PFSK-1 (cell line): ENCODE measurements at regions not wholly inside any gene's neighbourhood (a gene's known extent, or its start where the extent isn't known, plus 50 kb on each side); places are given as distances from the start of the nearest gene placed in this dataset.

Source experiments
- FOXP2 ChIP-seq: optimal IDR thresholded peaks from 2 replicates; pipeline ENCODE3; 2011; ENCODE audit warnings: borderline replicate concordance, control low read depth, inconsistent platforms; ENCODE audit not compliant: insufficient read depth; ENCODE audit errors: extremely low read length, extremely low read depth
- POLR2AphosphoS5 ChIP-seq: IDR thresholded peaks from 2 replicates; pipeline ENCODE4 v1.6.1; 2012; ENCODE audit warnings: low read depth, mild to moderate bottlenecking, control low read depth, low read length, moderate library complexity
- SIN3A ChIP-seq: IDR thresholded peaks from 2 replicates; pipeline ENCODE4 v1.6.1; 2012; ENCODE audit warnings: mild to moderate bottlenecking, low read length, moderate library complexity, borderline replicate concordance; ENCODE audit not compliant: insufficient read depth
- TAF1 ChIP-seq: IDR thresholded peaks from 2 replicates; pipeline ENCODE4 v1.6.1; 2012; ENCODE audit warnings: low read length, control low read depth, borderline replicate concordance; ENCODE audit not compliant: insufficient read depth
- TF ChIP-seq, protein P1 (sequence below), 2 experiments: IDR thresholded peaks; 2 replicates each; pipeline versions ENCODE4 v1.6.1 to v1.8.0; 2011 to 2012; ENCODE audit warnings: low read depth in 2 of 2, low read length in 2 of 2, control low read depth in 1 of 2, inconsistent platforms in 1 of 2, mild to moderate bottlenecking in 1 of 2, moderate library complexity in 1 of 2; ENCODE audit not compliant: insufficient read depth in 1 of 2

DNA sequence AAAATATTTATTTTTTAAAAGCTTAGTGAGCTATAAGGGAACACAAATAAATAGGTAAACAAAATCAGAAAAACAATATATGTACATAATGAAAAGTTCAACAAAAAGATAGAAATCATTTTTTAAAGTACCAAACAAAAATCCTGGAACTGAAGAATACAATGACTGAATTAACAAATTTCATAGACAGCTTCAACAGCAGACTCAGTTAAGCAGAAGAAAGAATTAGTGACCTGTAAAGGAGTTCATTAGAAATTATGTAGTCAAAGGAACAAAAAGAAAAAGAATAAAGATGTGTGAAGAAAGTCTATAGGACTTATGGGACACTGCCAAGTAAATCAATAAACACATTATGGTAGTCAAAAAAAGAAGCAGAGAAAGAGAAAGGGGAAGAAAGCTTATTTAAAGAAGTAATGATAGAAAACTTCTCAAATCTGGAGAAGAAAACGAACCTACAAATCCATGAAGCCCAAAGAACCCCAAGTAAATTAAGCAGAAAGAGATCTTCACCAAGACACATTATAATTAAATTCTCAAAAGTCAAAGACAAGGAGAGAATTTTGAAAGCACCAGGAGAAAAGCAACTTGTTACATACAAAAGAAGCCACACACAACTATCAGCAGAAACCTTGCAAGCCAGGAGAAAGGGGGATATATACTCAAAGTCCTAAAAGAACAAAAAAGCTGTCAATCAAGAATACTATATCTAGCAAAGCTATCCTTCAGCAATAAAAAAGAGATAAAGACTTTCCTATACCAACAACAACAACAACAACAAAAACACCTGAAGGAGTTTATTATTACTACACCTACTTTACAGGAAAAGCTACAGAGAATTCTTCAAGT is 338.9 kb downstream of the PTTG2 start:
- TF ChIP-seq TAF1 (no peak), POLR2AphosphoS5 (no peak), SIN3A (no peak), FOXP2 (no peak)
- TF ChIP-seq, protein P1, sequence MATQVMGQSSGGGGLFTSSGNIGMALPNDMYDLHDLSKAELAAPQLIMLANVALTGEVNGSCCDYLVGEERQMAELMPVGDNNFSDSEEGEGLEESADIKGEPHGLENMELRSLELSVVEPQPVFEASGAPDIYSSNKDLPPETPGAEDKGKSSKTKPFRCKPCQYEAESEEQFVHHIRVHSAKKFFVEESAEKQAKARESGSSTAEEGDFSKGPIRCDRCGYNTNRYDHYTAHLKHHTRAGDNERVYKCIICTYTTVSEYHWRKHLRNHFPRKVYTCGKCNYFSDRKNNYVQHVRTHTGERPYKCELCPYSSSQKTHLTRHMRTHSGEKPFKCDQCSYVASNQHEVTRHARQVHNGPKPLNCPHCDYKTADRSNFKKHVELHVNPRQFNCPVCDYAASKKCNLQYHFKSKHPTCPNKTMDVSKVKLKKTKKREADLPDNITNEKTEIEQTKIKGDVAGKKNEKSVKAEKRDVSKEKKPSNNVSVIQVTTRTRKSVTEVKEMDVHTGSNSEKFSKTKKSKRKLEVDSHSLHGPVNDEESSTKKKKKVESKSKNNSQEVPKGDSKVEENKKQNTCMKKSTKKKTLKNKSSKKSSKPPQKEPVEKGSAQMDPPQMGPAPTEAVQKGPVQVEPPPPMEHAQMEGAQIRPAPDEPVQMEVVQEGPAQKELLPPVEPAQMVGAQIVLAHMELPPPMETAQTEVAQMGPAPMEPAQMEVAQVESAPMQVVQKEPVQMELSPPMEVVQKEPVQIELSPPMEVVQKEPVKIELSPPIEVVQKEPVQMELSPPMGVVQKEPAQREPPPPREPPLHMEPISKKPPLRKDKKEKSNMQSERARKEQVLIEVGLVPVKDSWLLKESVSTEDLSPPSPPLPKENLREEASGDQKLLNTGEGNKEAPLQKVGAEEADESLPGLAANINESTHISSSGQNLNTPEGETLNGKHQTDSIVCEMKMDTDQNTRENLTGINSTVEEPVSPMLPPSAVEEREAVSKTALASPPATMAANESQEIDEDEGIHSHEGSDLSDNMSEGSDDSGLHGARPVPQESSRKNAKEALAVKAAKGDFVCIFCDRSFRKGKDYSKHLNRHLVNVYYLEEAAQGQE (IDR thresholded peaks at IDR 0.05; ENCODE audit: insufficient read depth in 1 of 2, low read depth in 2 of 2, low read length in 2 of 2) = no peak

GRCh38 chr4:38302910-38303309 is 342.7 kb downstream of the PTTG2 start:
- TF ChIP-seq, protein P1 (IDR thresholded peaks at IDR 0.05; ENCODE audit: insufficient read depth in 1 of 2, low read depth in 2 of 2, low read length in 2 of 2) = no peak
- TF ChIP-seq FOXP2 (no peak), POLR2AphosphoS5 (no peak), TAF1 (no peak)

- TF ChIP-seq SIN3A (no peak), TAF1 (no peak), POLR2AphosphoS5 (no peak), FOXP2 (no peak)
- TF ChIP-seq, protein P1 (IDR thresholded peaks at IDR 0.05; ENCODE audit: insufficient read depth in 1 of 2, low read depth in 2 of 2, low read length in 2 of 2) = no peak
Observed at GRCh38 chr4:38306482-38307071, 346.4 kb downstream of the PTTG2 start.

DNA sequence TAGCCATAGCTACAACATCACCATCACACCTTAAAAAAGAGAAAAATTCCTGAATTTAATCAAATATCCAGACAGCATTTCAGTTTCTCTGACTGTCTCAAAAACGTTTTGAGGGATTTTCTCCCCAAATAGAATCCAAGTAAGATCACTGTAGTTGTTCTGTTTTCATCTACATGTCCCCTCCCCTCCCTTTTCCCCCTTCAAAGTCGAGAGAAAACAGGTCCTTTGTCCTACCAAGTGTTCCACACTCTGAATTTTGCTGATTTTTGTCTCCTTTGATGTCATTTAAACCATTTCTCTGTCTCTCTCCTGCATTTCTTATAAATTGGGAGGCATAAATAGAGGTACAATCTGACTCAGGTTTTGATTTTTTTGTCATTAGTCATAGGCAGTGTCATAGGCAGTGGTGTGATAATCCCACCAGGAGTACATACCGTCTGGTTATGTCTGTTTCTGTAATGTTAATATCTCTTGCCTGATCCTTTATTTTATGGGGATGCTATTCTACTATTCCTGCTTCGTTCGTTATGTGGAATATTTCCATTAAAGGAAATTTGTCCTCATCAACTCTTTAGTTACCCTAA is 348.6 kb downstream of the PTTG2 start:
- no peak for TF ChIP-seq SIN3A
- no peak for TF ChIP-seq TAF1
- no peak for TF ChIP-seq POLR2AphosphoS5
- no peak for TF ChIP-seq FOXP2
- TF ChIP-seq, protein P1 (IDR thresholded peaks at IDR 0.05; ENCODE audit: insufficient read depth in 1 of 2, low read depth in 2 of 2, low read length in 2 of 2) = no peak
